ENCODE measurements at regions not wholly inside any gene's neighbourhood (a gene's known extent, or its start where the extent isn't known, plus 50 kb on each side); places are given as distances from the start of the nearest gene placed in this dataset.

DNA sequence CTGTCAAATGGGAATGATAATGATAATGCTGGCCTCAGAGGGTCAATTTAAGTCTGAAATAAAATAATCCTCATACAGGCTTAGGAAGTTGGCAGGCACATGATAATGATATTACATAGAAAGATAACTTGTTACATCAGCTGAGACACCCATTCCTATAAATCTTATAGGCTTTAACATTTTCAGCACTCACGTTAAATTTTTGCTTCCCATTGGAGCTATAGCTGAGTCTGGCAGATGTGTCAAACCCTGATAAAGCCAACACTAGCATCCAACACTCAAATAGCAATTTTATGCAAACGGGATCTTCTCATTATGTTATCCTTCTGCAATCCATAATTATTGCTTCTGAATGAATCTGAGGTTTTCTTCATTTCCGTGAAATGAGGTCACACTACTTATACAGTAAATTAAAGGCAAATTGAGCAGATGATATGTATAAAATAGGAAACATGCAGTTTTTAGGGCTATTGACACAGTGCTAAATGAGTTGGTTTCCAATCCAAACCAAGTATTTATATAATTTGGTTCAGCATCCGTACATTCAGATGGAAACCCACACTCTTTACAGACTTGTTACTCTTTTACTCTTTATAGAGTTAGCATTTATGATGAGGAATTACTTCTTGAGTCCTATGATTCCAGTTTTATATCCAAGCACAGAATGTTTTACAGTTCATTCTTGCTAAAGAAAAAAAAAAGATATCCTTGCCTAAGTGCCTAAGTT, 481.6 kb downstream of the BTBD3 start:
- H2AFZ ChIP-seq (ENCODE audit: insufficient read depth, low read depth, low read length, poor library complexity, severe bottlenecking): no peak overlapping the region
- no peak overlapping the region for H3K9ac ChIP-seq (ENCODE audit: low read length)
- H3K27ac ChIP-seq (ENCODE audit: low read length in 2 of 2): no peak overlapping the region
- Mint-ChIP-seq H3K4me1 (no peaks in the 10 kb centered on the region), H3K27ac (no peak overlapping the region), H3K27me3 (no peaks in the 10 kb centered on the region), H3K9me3 (ENCODE audit: insufficient read depth) (peaks cover 10% of the 10 kb centered on the region), H3K4me3 (no peak overlapping the region)
- no peak overlapping the region for H3K4me2 ChIP-seq (replicated peaks; ENCODE audit: low read depth, low read length, poor library complexity, severe bottlenecking)
- TF ChIP-seq, protein P1, sequence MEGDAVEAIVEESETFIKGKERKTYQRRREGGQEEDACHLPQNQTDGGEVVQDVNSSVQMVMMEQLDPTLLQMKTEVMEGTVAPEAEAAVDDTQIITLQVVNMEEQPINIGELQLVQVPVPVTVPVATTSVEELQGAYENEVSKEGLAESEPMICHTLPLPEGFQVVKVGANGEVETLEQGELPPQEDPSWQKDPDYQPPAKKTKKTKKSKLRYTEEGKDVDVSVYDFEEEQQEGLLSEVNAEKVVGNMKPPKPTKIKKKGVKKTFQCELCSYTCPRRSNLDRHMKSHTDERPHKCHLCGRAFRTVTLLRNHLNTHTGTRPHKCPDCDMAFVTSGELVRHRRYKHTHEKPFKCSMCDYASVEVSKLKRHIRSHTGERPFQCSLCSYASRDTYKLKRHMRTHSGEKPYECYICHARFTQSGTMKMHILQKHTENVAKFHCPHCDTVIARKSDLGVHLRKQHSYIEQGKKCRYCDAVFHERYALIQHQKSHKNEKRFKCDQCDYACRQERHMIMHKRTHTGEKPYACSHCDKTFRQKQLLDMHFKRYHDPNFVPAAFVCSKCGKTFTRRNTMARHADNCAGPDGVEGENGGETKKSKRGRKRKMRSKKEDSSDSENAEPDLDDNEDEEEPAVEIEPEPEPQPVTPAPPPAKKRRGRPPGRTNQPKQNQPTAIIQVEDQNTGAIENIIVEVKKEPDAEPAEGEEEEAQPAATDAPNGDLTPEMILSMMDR (IDR thresholded peaks at IDR 0.05): no peak
- no peak for TF ChIP-seq EZH2 (IDR thresholded peaks at IDR 0.05; ENCODE audit: borderline replicate concordance, insufficient read depth, low read depth, low read length, poor library complexity, severe bottlenecking)
- no peaks in the 10 kb centered on the region for H3K4me1 ChIP-seq (ENCODE audit: control insufficient read depth in 2 of 2, insufficient read depth in 2 of 2, low read length in 2 of 2)
- ATAC-seq (ENCODE audit: low read depth) (no peak), DNase-seq (no peak)
- H3K4me3 ChIP-seq (ENCODE audit: control extremely low read depth in 1 of 5, extremely low read depth in 1 of 5, insufficient read depth in 1 of 5, low read depth in 2 of 5, low read length in 4 of 5): no peak overlapping the region
- ChIA-PET CTCF (no interaction called here), POLR2A (no interaction called here)
- H3K27me3 ChIP-seq (replicated peaks in 1 of 4; ENCODE audit: control extremely low read depth in 1 of 4, control insufficient read depth in 3 of 4, insufficient read depth in 4 of 4, low read length in 3 of 4): no peaks in the 10 kb centered on the region
- 63% methylated on average over 1 of the region's 4 CpGs for WGBS (ENCODE audit: insufficient coverage)
- H4K20me1 ChIP-seq (ENCODE audit: control insufficient read depth, insufficient read depth, low read length, poor library complexity, severe bottlenecking): no peaks in the 10 kb centered on the region
- intact Hi-C loops (cut with micrococcal nuclease): no loop called here
- peaks cover 0 to 5% (median 0%) of the 10 kb centered on the region in 3 donors for H3K9me3 ChIP-seq (ENCODE audit: control extremely low read depth in 1 of 3, control insufficient read depth in 2 of 3, insufficient read depth in 1 of 3, low read length in 2 of 3)
- H3K79me2 ChIP-seq (ENCODE audit: control insufficient read depth, insufficient read depth, low read length): no peaks in the 10 kb centered on the region
- no peaks in the 10 kb centered on the region for H3K36me3 ChIP-seq (replicated peaks in 1 of 2; ENCODE audit: control extremely low read depth in 1 of 2, control insufficient read depth in 1 of 2, extremely low read depth in 1 of 2, insufficient read depth in 2 of 2, low read length in 1 of 2)

DNA sequence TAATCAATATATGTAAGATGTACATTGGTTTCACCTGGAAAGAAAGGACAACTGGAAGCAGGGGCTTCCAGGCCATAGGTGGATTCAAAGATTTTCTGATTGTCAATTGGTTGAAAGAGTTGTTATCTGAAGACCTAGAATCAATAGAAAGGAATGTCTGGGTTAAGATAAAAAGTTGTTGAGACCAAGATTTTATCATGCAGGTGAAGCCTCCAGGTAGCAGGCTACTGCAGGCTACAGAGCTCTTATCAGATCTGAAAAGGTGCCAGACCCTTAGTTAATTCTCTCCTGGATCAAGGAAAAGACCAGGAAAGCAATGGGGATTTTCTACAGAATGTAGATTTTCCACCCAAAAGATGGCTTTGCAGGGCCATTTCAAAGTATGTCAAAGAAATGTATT, 487.2 kb downstream of the BTBD3 start:
- Histone ChIP-seq H4K20me1 (ENCODE audit: control insufficient read depth, insufficient read depth, low read length, poor library complexity, severe bottlenecking) (no peaks in the 10 kb centered on the region), H3K4me2 (replicated peaks; ENCODE audit: low read depth, low read length, poor library complexity, severe bottlenecking) (no peak overlapping the region), H3K9me3 (ENCODE audit: control extremely low read depth in 1 of 3, control insufficient read depth in 2 of 3, insufficient read depth in 1 of 3, low read length in 2 of 3) (peaks cover 0 to 5% (median 0%) of the 10 kb centered on the region in 3 donors), H3K4me1 (ENCODE audit: control insufficient read depth in 2 of 2, insufficient read depth in 2 of 2, low read length in 2 of 2) (no peaks in the 10 kb centered on the region), H3K79me2 (ENCODE audit: control insufficient read depth, insufficient read depth, low read length) (no peaks in the 10 kb centered on the region), H3K36me3 (replicated peaks in 1 of 2; ENCODE audit: control extremely low read depth in 1 of 2, control insufficient read depth in 1 of 2, extremely low read depth in 1 of 2, insufficient read depth in 2 of 2, low read length in 1 of 2) (no peaks in the 10 kb centered on the region), H3K4me3 (ENCODE audit: control extremely low read depth in 1 of 5, extremely low read depth in 1 of 5, insufficient read depth in 1 of 5, low read depth in 2 of 5, low read length in 4 of 5) (no peak overlapping the region), H2AFZ (ENCODE audit: insufficient read depth, low read depth, low read length, poor library complexity, severe bottlenecking) (no peak overlapping the region), H3K27ac (ENCODE audit: low read length in 2 of 2) (no peak overlapping the region), H3K9ac (ENCODE audit: low read length) (no peak overlapping the region), H3K27me3 (replicated peaks in 1 of 4; ENCODE audit: control extremely low read depth in 1 of 4, control insufficient read depth in 3 of 4, insufficient read depth in 4 of 4, low read length in 3 of 4) (no peaks in the 10 kb centered on the region)
- H3K27ac Mint-ChIP-seq: no peak overlapping the region
- DNase-seq: no peak
- TF ChIP-seq EZH2 (IDR thresholded peaks at IDR 0.05; ENCODE audit: borderline replicate concordance, insufficient read depth, low read depth, low read length, poor library complexity, severe bottlenecking): no peak
- TF ChIP-seq, protein P1 (IDR thresholded peaks at IDR 0.05): no peak
- ChIA-PET CTCF (no interaction called here), POLR2A (no interaction called here)
- H3K4me1 Mint-ChIP-seq: no peaks in the 10 kb centered on the region
- no peak for ATAC-seq (ENCODE audit: low read depth)
- H3K4me3 Mint-ChIP-seq: no peak overlapping the region
- intact Hi-C loops (cut with micrococcal nuclease): no loop called here
- no peaks in the 10 kb centered on the region for H3K27me3 Mint-ChIP-seq
- peaks cover 14% of the 10 kb centered on the region for H3K9me3 Mint-ChIP-seq (ENCODE audit: insufficient read depth)

Data from B cell (primary cell).